CD4-positive, alpha-beta T cell (primary cell): ENCODE measurements at regions not wholly inside any gene's neighbourhood (a gene's known extent, or its start where the extent isn't known, plus 50 kb on each side); places are given as distances from the start of the nearest gene placed in this dataset.

Experiments used
- ATAC-seq: fragments of 200-7000 bp; cut with Tn5 transposase; one replicate; pipeline ENCODE4 v1.10.0; 2022; ENCODE audit warnings: mild to moderate bottlenecking; ENCODE audit not compliant: poor library complexity
- CTCF ChIA-PET: fragments of 350-600 bp; sonication (Branson Sonifier 250); formaldehyde crosslinking; loops from one replicate; lab custom pipeline; 2021; ENCODE audit warnings: antibody characterized with exemption, inconsistent platforms; lab: Charles Lee
- POLR2A ChIA-PET: fragments of 350-600 bp; sonication (Branson Sonifier 250); formaldehyde crosslinking; loops from one replicate; lab custom pipeline; 2021; ENCODE audit warnings: antibody characterized with exemption, inconsistent platforms; lab: Charles Lee
- DNase-seq, 14 experiments: peaks; one replicate each; pipeline ENCODE4 v3.0.0-alpha.2; 2013 to 2020; ENCODE audit warnings: mixed read lengths in 2 of 14
- H3K27ac ChIP-seq, 2 donors: one replicate each; pipeline versions ENCODE4 v1.5.1 to v1.7.0; 2013; ENCODE audit warnings: low read length in 2 of 2, low read depth in 1 of 2, mild to moderate bottlenecking in 1 of 2
- H3K27me3 ChIP-seq, 2 experiments: 1 replicate in 1 of 2; 2 replicates in 1 of 2; pipeline versions ENCODE4 v1.6.1 to v1.7.0; 2013; ENCODE audit warnings: low read length in 2 of 2, control low read depth in 1 of 2, mild to moderate bottlenecking in 1 of 2, moderate library complexity in 1 of 2; ENCODE audit not compliant: insufficient read depth in 2 of 2, control insufficient read depth in 1 of 2
- H3K36me3 ChIP-seq: one replicate; pipeline ENCODE4 v1.6.1; 2013; ENCODE audit warnings: low read length, control low read depth; ENCODE audit not compliant: insufficient read depth
- H3K4me1 ChIP-seq: one replicate; pipeline ENCODE4 v1.6.1; 2013; ENCODE audit warnings: low read length, control low read depth; ENCODE audit not compliant: insufficient read depth
- H3K4me3 ChIP-seq: one replicate; pipeline ENCODE4 v1.5.1; 2013; ENCODE audit warnings: mild to moderate bottlenecking, low read length, moderate library complexity
- H3K9me3 ChIP-seq, 2 experiments: 1 replicate in 1 of 2; 2 replicates in 1 of 2; pipeline versions ENCODE4 v1.6.1 to v1.7.0; 2013; ENCODE audit warnings: low read length in 2 of 2, mild to moderate bottlenecking in 2 of 2, control low read depth in 1 of 2, moderate library complexity in 1 of 2; ENCODE audit not compliant: control insufficient read depth in 1 of 2, insufficient read depth in 1 of 2
- H3K27ac Mint-ChIP-seq: one replicate; pipeline ENCODE4 v1.8.0; 2020; ENCODE audit warnings: mixed read lengths
- H3K27me3 Mint-ChIP-seq: one replicate; pipeline ENCODE4 v1.8.0; 2021; ENCODE audit warnings: mixed read lengths
- H3K36me3 Mint-ChIP-seq: one replicate; pipeline ENCODE4 v1.8.0; 2021; ENCODE audit warnings: low read depth, mixed read lengths
- H3K4me1 Mint-ChIP-seq: one replicate; pipeline ENCODE4 v1.8.0; 2021; ENCODE audit warnings: low read depth, mixed read lengths
- H3K4me3 Mint-ChIP-seq: one replicate; pipeline ENCODE4 v1.8.0; 2020; ENCODE audit warnings: mild to moderate bottlenecking, mixed read lengths
- H3K9me3 Mint-ChIP-seq: one replicate; pipeline ENCODE4 v1.8.0; 2020; ENCODE audit warnings: mixed read lengths
- CTCF ChIP-seq: fragments of 200-600 bp; IDR thresholded peaks from one replicate; pipeline ENCODE4 v1.8.0; 2022; ENCODE audit warnings: antibody characterized with exemption, mild to moderate bottlenecking
- intact Hi-C, 2 experiments: fragments of 100-400 bp; cut with DNase I in 1 of 2; cut with micrococcal nuclease in 1 of 2; formaldehyde crosslinking; loops; one replicate each; pipeline versions ENCODE4 v1.15.1 to v1.9.0; 2023 to 2025; cut with DNase I, micrococcal nuclease

GRCh38 chr9:13552606-13553215, 273.2 kb upstream of the MPDZ start:
- Histone ChIP-seq H3K27ac (no peak overlapping the region), H3K9me3 (peaks cover 0 to 6% of the 10 kb centered on the region in 2 experiments), H3K27me3 (no peaks in the 10 kb centered on the region), H3K4me3 (no peak overlapping the region), H3K36me3 (no peaks in the 10 kb centered on the region), H3K4me1 (no peaks in the 10 kb centered on the region)
- no peak for DNase-seq
- CTCF ChIA-PET = no interaction called here
- no peak for TF ChIP-seq CTCF
- POLR2A ChIA-PET = no interaction called here
- Mint-ChIP-seq H3K9me3 (peaks cover 3% of the 10 kb centered on the region), H3K27ac (no peak overlapping the region), H3K4me1 (no peaks in the 10 kb centered on the region), H3K36me3 (no peaks in the 10 kb centered on the region), H3K27me3 (no peaks in the 10 kb centered on the region), H3K4me3 (no peak overlapping the region)
- ATAC-seq = no peak
- intact Hi-C loops = no loop called here

- Mint-ChIP-seq H3K36me3 (no peaks in the 10 kb centered on the region), H3K27ac (no peak overlapping the region), H3K4me3 (no peak overlapping the region), H3K27me3 (no peaks in the 10 kb centered on the region), H3K4me1 (no peaks in the 10 kb centered on the region), H3K9me3 (peaks cover 2% of the 10 kb centered on the region)
- H3K27ac ChIP-seq = no peak overlapping the region
- intact Hi-C loops = no loop called here
- TF ChIP-seq CTCF = no peak
- no peaks in the 10 kb centered on the region for H3K27me3 ChIP-seq
- no peak for DNase-seq
- ChIA-PET CTCF (no interaction called here), POLR2A (no interaction called here)
- no peak for ATAC-seq
- no peaks in the 10 kb centered on the region for H3K36me3 ChIP-seq
- no peaks in the 10 kb centered on the region for H3K4me1 ChIP-seq
- H3K4me3 ChIP-seq = no peak overlapping the region
- peaks cover 0 to 6% of the 10 kb centered on the region in 2 experiments for H3K9me3 ChIP-seq
Measured at GRCh38 chr9:13550519-13550918, 271.0 kb upstream of the MPDZ start.

- Histone ChIP-seq H3K27ac (no peak overlapping the region), H3K27me3 (no peaks in the 10 kb centered on the region), H3K36me3 (no peaks in the 10 kb centered on the region), H3K4me3 (no peak overlapping the region), H3K9me3 (peaks cover 0 to 6% of the 10 kb centered on the region in 2 experiments), H3K4me1 (no peaks in the 10 kb centered on the region)
- no peaks in the 10 kb centered on the region for H3K27me3 Mint-ChIP-seq
- H3K27ac Mint-ChIP-seq = no peak overlapping the region
- intact Hi-C loops = no loop called here
- DNase-seq (no peak), ATAC-seq (no peak)
- no peaks in the 10 kb centered on the region for H3K4me1 Mint-ChIP-seq
- peaks cover 5% of the 10 kb centered on the region for H3K9me3 Mint-ChIP-seq
- no peak overlapping the region for H3K4me3 Mint-ChIP-seq
- ChIA-PET CTCF (no interaction called here), POLR2A (no interaction called here)
- H3K36me3 Mint-ChIP-seq = no peaks in the 10 kb centered on the region
- no peak for TF ChIP-seq CTCF
Measured at GRCh38 chr9:13548535-13548934, 269.0 kb upstream of the MPDZ start.
